Gastrocnemius medialis (tissue), 4 donors: ENCODE measurements at regions not wholly inside any gene's neighbourhood (a gene's known extent, or its start where the extent isn't known, plus 50 kb on each side); places are given as distances from the start of the nearest gene placed in this dataset.

Experiments used
- ATAC-seq, 2 donors: fragments of 150-250 bp; one replicate each; pipeline ENCODE4 v1.9.1; 2016
- DNase-seq, 2 donors: peaks; one replicate each; pipeline ENCODE4 v3.0.0-alpha.2; 2019
- H3K27ac ChIP-seq, 4 donors: fragments of 200-600 bp; sonication (generic); 1 replicate in 1 of 4; 2 replicates in 3 of 4; pipeline ENCODE4 v1.5.1; 2016 to 2018; ENCODE audit warnings: mild to moderate bottlenecking in 2 of 4, moderate library complexity in 1 of 4
- H3K27me3 ChIP-seq, 3 donors: fragments of 200-600 bp; sonication (generic) in 2 of 3; 1 replicate in 1 of 3; 2 replicates in 2 of 3; pipeline versions ENCODE4 v1.5.1 to v1.6.0; 2016 to 2019; ENCODE audit warnings: mild to moderate bottlenecking in 1 of 3, moderate library complexity in 1 of 3
- H3K36me3 ChIP-seq, 2 donors: fragments of 200-600 bp; sonication (generic) in 1 of 2; one replicate each; pipeline ENCODE4 v1.5.1; 2017 to 2018
- H3K4me1 ChIP-seq, 2 donors: fragments of 200-600 bp; sonication (generic) in 1 of 2; one replicate each; pipeline ENCODE4 v1.5.1; 2016 to 2017; ENCODE audit warnings: mild to moderate bottlenecking in 2 of 2
- H3K4me3 ChIP-seq, 4 donors: fragments of 200-600 bp; sonication (generic) in 3 of 4; 1 replicate in 1 of 4; 2 replicates in 3 of 4; pipeline ENCODE4 v1.5.1; 2016 to 2019; ENCODE audit warnings: mild to moderate bottlenecking in 2 of 4
- H3K9me3 ChIP-seq, 3 donors: fragments of 200-600 bp; sonication (generic) in 2 of 3; 1 replicate in 1 of 3; 2 replicates in 2 of 3; pipeline ENCODE4 v1.5.1; 2016 to 2019
- CTCF ChIP-seq, 5 experiments: fragments of 450-650 bp in 3 of 5; fragments of 200-600 bp in 2 of 5; sonication (generic) in 2 of 5; IDR thresholded peaks in 4 of 5; conservative IDR thresholded peaks in 1 of 5; 1 replicate in 4 of 5; 2 replicates in 1 of 5; pipeline ENCODE4 v1.5.1; 2016 to 2019; ENCODE audit warnings: antibody characterized with exemption in 5 of 5, mild to moderate bottlenecking in 3 of 5, moderate library complexity in 3 of 5
- POLR2A ChIP-seq, 2 donors: fragments of 450-650 bp; IDR thresholded peaks; one replicate each; pipeline ENCODE4 v1.6.1; 2017; ENCODE audit warnings: antibody characterized with exemption in 2 of 2, mild to moderate bottlenecking in 2 of 2, moderate library complexity in 2 of 2
- in situ Hi-C, 4 donors: fragments of 200-750 bp; cut with MboI; loops; one replicate each; pipeline versions ENCODE4 v1.15.0 to v1.8.0; 2017; ENCODE audit warnings: low sequenced_read_pairs in 4 of 4
- intact Hi-C: fragments of 100-400 bp; cut with DNase I; formaldehyde crosslinking; loops from one replicate; pipeline ENCODE4 v1.15.1; 2023; ENCODE audit warnings: low total_unique reads

GRCh38 chr20:52820641-52821292 lies 151.4 kb upstream of the TSHZ2 start:
- ATAC-seq: no peak

GRCh38 chr20:52818491-52818890 lies 153.7 kb upstream of the TSHZ2 start:
- ATAC-seq (no peak), DNase-seq (no peak)
- no peak for TF ChIP-seq CTCF (IDR thresholded peaks at IDR 0.05 in 4 of 5, conservative IDR thresholded peaks at IDR 0.05 in 1 of 5)
- no peak for TF ChIP-seq POLR2A (IDR thresholded peaks at IDR 0.05)
- H3K4me3 ChIP-seq: no peak overlapping the region
- H3K27me3 ChIP-seq: no peaks in the 10 kb centered on the region
- H3K27ac ChIP-seq: no peak overlapping the region
- no peaks in the 10 kb centered on the region for H3K4me1 ChIP-seq
- no peaks in the 10 kb centered on the region for H3K9me3 ChIP-seq
- in situ Hi-C loops: no loop called here
- intact Hi-C loops: no loop called here
- H3K36me3 ChIP-seq: no peaks in the 10 kb centered on the region

More at GRCh38 chr20:52820641-52821292, 151.4 kb upstream of the TSHZ2 start:
- no peak overlapping the region for H3K27ac ChIP-seq
- H3K4me1 ChIP-seq: no peaks in the 10 kb centered on the region
- no peaks in the 10 kb centered on the region for H3K27me3 ChIP-seq
- no peak for DNase-seq
- in situ Hi-C loops: no loop called here
- H3K9me3 ChIP-seq: no peaks in the 10 kb centered on the region
- H3K36me3 ChIP-seq: no peaks in the 10 kb centered on the region
- TF ChIP-seq POLR2A (IDR thresholded peaks at IDR 0.05) (no peak), CTCF (IDR thresholded peaks at IDR 0.05 in 4 of 5, conservative IDR thresholded peaks at IDR 0.05 in 1 of 5) (no peak)
- intact Hi-C loops: no loop called here
- no peak overlapping the region for H3K4me3 ChIP-seq

- no peak for ATAC-seq
- no peaks in the 10 kb centered on the region for H3K36me3 ChIP-seq
These were observed 154.2 kb upstream of the TSHZ2 start for GRCh38 chr20:52817981-52818380.

GRCh38 chr20:52817511-52817910 lies 154.6 kb upstream of the TSHZ2 start:
- DNase-seq (no peak), ATAC-seq (no peak)
- Histone ChIP-seq H3K4me3 (no peak overlapping the region), H3K27me3 (no peaks in the 10 kb centered on the region), H3K9me3 (no peaks in the 10 kb centered on the region), H3K27ac (no peak overlapping the region), H3K4me1 (no peaks in the 10 kb centered on the region), H3K36me3 (no peaks in the 10 kb centered on the region)
- intact Hi-C loops: no loop called here
- no peak for TF ChIP-seq CTCF (IDR thresholded peaks at IDR 0.05 in 4 of 5, conservative IDR thresholded peaks at IDR 0.05 in 1 of 5)
- TF ChIP-seq POLR2A (IDR thresholded peaks at IDR 0.05): no peak
- in situ Hi-C loops: no loop called here

More at GRCh38 chr20:52817981-52818380, 154.2 kb upstream of the TSHZ2 start:
- no peak for DNase-seq
- no peaks in the 10 kb centered on the region for H3K9me3 ChIP-seq
- H3K27me3 ChIP-seq: no peaks in the 10 kb centered on the region
- TF ChIP-seq POLR2A (IDR thresholded peaks at IDR 0.05): no peak
- TF ChIP-seq CTCF (IDR thresholded peaks at IDR 0.05 in 4 of 5, conservative IDR thresholded peaks at IDR 0.05 in 1 of 5): no peak
- intact Hi-C loops: no loop called here
- no peak overlapping the region for H3K27ac ChIP-seq
- in situ Hi-C loops: no loop called here
- H3K4me1 ChIP-seq: no peaks in the 10 kb centered on the region
- no peak overlapping the region for H3K4me3 ChIP-seq

- Histone ChIP-seq H3K4me3 (no peak overlapping the region), H3K27me3 (no peaks in the 10 kb centered on the region), H3K27ac (no peak overlapping the region), H3K4me1 (no peaks in the 10 kb centered on the region), H3K9me3 (no peaks in the 10 kb centered on the region), H3K36me3 (no peaks in the 10 kb centered on the region)
- no peak for ATAC-seq
- DNase-seq: no peak
- intact Hi-C loops (no loop called here), in situ Hi-C loops (no loop called here)
- TF ChIP-seq CTCF (IDR thresholded peaks at IDR 0.05 in 4 of 5, conservative IDR thresholded peaks at IDR 0.05 in 1 of 5) (no peak), POLR2A (IDR thresholded peaks at IDR 0.05) (no peak)
These were observed 157.8 kb upstream of the TSHZ2 start for GRCh38 chr20:52814371-52814770.
